Epithelial cell of esophagus (primary cell): ENCODE measurements at regions not wholly inside any gene's neighbourhood (a gene's known extent, or its start where the extent isn't known, plus 50 kb on each side); places are given as distances from the start of the nearest gene placed in this dataset.
"Not testable (repeated sequence)": the region's sequence is repeated elsewhere in the genome, so short reads cannot be mapped to it uniquely, and the experiment has no call there.

Experiments
- DNase-seq: peaks from one replicate; pipeline ENCODE4 v3.0.0; 2010; ENCODE audit warnings: low read depth
- H3K4me3 ChIP-seq: 2 replicates; pipeline ENCODE4 v1.5.1; 2011; ENCODE audit warnings: mild to moderate bottlenecking, low read length, control low read depth
- TF ChIP-seq, protein P1 (sequence below): IDR thresholded peaks from 2 replicates; pipeline ENCODE4 v1.5.1; 2011; ENCODE audit warnings: low read depth, mild to moderate bottlenecking, low read length, control low read depth, inconsistent platforms; ENCODE audit not compliant: insufficient read depth; ENCODE audit errors: missing control alignments

DNA sequence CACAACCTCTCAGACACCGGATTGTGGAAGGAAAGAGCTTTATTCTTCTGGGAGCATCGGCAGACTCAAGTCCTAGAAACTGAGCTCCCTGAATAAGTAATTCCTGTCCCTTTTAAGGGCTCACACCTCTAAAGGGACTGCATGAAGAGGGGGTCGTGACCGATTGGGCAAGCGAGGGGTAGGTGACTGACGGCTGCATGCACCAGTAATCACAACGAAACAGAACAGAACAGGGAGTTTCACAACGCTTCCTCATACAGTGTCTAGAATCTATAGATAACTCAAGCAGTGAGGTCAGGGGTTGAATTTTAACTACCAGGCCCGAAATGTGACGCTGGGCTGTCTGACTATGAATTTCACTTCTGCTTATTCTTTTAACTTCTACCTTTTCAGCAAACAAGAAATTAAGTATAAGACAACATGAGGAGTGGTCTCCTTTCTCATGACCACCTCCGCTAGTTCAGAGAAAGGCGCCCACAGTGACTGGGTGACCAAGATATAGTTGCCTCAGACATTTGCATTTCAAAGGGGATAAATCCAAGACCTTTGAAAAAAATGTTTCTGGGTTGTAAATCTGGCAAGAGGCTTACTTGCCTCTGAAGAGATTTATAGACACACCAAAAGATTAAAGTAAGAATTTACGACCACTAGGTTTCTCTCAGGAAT is 88.4 kb upstream of the ATF7IP2 start:
- TF ChIP-seq, protein P1, sequence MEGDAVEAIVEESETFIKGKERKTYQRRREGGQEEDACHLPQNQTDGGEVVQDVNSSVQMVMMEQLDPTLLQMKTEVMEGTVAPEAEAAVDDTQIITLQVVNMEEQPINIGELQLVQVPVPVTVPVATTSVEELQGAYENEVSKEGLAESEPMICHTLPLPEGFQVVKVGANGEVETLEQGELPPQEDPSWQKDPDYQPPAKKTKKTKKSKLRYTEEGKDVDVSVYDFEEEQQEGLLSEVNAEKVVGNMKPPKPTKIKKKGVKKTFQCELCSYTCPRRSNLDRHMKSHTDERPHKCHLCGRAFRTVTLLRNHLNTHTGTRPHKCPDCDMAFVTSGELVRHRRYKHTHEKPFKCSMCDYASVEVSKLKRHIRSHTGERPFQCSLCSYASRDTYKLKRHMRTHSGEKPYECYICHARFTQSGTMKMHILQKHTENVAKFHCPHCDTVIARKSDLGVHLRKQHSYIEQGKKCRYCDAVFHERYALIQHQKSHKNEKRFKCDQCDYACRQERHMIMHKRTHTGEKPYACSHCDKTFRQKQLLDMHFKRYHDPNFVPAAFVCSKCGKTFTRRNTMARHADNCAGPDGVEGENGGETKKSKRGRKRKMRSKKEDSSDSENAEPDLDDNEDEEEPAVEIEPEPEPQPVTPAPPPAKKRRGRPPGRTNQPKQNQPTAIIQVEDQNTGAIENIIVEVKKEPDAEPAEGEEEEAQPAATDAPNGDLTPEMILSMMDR, result no peak
- DNase-seq, result no peak
- H3K4me3 ChIP-seq, result no peak overlapping the region

DNA sequence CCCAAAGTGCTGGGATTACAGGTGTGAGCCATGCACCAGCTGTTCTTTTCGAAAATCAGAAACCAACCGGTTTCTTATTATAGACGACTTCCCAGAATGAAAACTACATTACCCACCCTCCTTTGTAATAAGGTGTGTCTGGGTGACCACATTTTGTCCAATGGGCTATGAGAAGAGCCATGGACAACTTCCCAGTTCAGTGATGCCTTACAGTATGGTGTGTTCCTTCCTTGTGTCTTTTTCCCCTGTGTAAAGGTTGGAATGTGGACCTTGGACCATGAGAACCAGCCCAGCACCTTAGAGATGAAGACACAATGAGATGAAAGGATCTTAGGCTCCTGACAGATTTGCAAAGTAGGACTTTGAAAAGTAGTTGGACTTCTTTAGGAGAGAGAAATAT is 85.0 kb upstream of the ATF7IP2 start:
- H3K4me3 ChIP-seq, result no peak overlapping the region
- TF ChIP-seq, protein P1, result no peak
- DNase-seq, result no peak

DNA sequence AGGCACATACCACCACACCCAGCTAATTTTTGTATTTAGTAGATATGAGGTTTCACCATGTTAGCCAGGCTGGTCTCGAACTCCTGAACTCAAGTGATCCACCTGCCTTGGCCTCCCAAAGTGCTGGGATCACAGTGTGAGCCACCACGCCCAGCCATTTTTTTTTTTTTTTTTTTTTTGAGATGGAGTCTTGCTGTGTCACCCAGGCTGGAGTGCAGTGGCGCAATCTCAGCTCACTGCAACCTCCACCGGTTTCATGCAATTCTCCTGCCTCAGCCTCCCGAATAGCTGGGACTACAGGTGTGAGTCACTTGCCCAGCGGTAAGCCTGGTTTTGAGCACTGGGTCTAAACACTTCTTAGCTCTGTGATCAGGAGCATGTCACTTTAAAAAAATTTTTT is 84.3 kb upstream of the ATF7IP2 start:
- not testable (repeated sequence) for H3K4me3 ChIP-seq
- DNase-seq, result peak; percentile 15

DNA sequence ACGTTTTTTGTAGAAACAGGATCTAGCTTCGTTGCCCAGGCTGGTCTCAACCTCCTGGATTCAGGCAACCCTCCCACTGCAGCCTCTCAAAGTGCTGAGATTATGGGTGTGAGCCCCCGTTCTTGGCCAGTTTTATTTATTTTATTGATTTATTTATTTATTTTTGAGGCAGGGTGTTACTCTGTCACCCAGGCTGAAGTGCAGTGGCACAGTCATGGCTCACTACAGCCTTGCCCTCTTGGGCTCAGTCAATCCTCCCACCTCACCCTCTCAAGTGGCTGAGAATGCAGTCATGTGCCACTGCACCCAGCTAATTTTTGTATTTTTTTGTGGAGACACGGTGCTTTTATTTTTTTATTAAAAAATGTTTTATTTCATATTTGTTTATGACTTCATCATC is 79.9 kb upstream of the ATF7IP2 start:
- DNase-seq, result no peak
- H3K4me3 ChIP-seq, result no peak overlapping the region
- TF ChIP-seq, protein P1, result no peak

DNA sequence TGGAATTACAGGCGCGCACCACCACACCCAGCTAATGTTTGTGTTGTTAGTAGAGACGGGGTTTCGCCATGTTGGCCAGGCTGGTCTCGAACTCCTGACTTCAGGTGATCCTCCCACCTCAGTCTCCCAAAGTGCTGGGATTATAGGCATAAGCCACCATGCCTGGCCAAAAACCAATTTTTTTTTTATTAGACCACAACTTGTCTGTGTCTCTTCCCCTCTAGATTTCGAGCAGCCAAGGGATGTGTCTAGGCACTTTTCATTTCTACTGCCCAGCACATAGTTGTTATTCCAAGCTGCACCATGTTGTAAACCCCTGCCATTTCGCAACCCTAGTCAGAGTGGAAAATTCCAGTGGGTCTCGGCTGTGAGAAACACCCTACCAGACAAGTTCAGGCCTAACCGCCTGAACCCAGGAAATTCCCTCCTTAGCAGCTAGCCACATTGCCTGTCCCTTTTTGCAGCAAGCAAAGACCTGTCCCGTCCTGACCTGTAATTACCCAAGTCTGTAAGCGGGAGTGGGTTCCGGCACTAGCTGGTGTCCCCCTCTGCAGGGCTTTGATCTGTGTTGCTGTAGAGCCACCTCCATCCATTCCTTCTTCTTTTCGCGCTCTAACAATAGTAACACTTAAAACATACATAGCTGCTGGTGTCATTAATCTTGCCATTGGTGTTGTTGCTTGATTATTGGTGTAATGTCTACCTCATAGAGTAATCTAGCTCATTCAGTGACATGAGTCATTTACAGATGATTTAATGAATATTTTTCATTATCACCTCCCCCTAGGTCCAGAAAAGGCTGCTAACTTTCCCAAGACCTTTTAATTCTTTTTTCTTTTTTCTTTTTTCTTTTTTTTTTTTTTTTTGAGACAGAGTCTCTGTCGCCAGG is 77.3 kb upstream of the ATF7IP2 start:
- H3K4me3 ChIP-seq, result no peak overlapping the region
- TF ChIP-seq, protein P1, result no peak
- peak; percentile 99 for DNase-seq

DNA sequence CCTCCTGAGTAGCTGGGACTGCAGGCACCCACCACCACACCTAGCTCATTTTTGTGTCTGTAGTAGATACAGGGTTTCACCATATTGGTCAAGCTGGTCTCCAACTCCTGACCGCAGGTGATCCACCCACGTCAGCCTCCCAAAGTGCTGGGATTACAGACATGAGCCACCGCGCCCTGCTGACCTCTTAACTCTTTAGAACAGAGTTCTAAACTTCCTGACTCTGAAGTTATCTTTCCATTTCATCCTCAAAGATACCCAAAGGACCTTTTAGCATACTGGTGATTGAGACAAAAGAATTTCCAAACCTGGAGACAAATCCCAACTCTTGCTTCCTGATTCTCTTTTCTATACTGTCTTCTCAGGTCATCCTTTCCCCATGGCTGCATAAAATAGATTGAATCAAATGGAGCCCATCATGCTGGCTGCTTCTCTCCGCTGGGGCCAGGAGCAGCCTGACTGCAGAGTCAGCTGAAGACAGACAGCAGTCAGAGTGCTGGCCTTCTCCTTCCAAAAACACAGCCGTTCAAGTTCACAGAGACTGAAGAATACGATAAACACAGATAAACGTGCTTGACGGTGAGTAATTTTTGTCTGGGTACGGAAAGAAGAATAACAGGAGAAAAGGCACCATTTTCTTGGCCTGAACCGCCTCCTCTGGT is 76.5 kb upstream of the ATF7IP2 start:
- H3K4me3 ChIP-seq, result no peak overlapping the region
- no peak for DNase-seq
- TF ChIP-seq, protein P1, result no peak

DNA sequence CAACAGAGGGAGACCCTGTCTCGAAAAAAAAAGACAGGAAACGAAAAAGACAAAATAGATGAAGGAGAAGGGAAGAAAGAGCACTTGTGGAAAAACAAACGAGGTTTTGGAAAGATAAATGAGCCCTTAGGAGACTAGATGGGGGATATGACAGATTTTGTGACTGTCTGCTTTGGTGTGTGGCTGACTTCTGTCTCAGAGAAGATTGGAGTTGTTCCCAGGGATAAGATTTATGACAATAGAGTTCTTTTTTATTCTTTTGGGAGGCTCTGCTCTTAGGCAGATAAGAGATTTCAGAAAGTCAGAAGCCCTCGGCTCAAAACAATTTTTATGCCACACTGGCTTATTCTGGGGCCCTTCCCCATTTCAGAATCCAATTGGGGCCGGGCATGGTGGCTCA is 73.9 kb upstream of the ATF7IP2 start:
- H3K4me3 ChIP-seq, result no peak overlapping the region
- TF ChIP-seq, protein P1, result no peak

More for the DNA sequence above, 73.9 kb upstream of the ATF7IP2 start:
- no peak for DNase-seq
